Activated CD4-positive, alpha-beta T cell treated with anti-CD3 and anti-CD28 coated beads, Interleukin-2, amount 50 U/mL, for 24 hours (primary cell): ENCODE measurements at regions not wholly inside any gene's neighbourhood (a gene's known extent, or its start where the extent isn't known, plus 50 kb on each side); places are given as distances from the start of the nearest gene placed in this dataset.
"Not testable (repeated sequence)": the region's sequence is repeated elsewhere in the genome, so short reads cannot be mapped to it uniquely, and the experiment has no call there.

Experiments used
- DNase-seq, 2 donors: peaks; one replicate each; pipeline ENCODE4 v3.0.0-alpha.2; 2020; ENCODE audit warnings: low read depth in 1 of 2, low spot score in 1 of 2

DNA sequence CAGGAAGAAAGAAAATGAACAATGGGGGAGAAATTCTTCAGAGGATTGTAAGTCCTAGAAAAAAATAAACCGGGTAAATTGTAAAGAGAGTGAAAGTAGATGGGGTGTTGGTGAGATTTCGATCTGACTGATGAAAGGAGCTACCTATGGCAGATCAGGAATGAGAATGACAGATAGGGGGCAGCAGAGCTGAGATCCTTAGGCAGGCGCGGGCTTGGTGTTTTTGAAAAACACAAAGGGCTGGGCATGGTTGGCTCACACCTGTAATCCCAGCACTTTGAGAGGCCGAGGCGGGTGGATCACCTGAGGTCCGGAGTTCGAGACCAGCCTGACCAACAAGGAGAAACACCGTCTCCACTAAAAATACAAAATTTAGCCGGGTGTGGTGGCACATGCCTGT lies 1468.6 kb upstream of the SLC10A2 start:
- DNase-seq, result no peak

DNA sequence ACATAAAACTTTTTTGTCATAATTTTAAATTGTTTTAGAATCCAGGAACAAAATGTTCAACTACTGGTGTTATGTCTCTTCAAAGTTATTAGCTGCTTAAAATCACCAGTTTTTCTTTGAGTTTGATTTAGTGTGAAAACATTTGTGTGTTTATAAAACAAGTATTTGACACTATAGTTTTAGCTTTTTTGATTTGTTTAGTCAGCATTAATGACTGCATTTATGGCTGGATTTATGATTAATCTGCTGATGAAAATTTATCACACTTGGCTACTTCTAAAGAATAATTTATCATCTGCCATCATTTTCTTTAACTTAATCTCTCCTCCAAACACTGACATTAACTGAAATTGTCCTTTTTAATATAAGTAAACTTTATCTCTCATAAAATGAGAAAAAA lies 1465.9 kb upstream of the SLC10A2 start:
- no peak for DNase-seq

DNA sequence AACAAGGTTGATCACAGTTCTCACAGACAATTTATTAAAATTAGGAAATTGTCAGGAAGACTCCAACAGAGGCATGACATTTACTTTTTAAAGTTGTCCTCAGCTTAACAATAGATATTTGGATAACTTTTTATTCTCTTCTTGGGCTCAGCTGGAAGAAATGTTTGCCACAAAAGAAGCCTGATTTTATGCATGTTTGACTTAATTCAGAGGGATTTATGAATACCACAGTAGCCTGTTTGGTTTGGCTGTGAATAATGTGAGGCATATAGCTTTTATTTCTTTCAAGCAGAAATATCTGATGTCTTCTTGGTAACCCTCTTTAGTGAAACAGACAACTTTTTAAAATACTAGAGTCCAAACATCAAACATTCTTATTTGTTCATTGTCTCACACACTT lies 1464.5 kb upstream of the SLC10A2 start:
- no peak for DNase-seq

DNA sequence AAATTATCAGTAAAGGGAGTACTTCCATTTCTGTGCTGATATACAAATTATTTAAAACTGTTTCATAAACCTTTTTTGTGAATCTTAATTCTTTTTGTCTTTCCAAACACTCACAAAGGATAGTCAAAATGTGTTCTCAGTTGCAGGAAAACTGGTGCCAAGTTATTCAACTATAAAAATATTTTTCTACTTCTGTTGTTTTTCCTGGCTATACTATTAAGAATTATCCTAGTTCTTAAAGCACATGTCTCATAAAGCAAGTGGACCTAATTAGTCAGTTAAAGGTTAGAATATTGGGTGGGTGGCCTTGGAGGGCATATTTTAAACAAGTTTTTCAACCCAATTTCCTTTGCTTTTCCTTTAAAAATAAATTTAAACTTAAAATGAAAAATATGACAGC lies 1460.3 kb upstream of the SLC10A2 start:
- no peak for DNase-seq

DNA sequence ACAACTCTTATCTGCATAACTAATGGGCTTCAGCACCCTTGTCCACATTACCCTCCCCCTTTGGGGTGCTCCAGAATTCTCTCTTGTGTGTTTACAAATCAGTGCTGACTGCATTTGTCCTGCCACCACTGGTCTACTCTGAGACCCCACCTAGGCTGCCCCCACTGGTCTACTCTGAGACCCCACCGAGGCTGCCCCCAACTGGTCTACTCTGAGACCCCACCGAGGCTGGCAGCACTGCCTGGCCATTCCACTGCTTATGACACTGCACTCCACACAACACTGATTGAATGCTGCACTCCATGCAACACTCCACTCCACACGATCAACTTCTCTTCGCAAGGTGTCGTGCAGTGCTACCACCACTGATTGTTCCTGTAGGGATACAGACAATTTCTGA lies 1459.2 kb upstream of the SLC10A2 start:
- no peak for DNase-seq

DNA sequence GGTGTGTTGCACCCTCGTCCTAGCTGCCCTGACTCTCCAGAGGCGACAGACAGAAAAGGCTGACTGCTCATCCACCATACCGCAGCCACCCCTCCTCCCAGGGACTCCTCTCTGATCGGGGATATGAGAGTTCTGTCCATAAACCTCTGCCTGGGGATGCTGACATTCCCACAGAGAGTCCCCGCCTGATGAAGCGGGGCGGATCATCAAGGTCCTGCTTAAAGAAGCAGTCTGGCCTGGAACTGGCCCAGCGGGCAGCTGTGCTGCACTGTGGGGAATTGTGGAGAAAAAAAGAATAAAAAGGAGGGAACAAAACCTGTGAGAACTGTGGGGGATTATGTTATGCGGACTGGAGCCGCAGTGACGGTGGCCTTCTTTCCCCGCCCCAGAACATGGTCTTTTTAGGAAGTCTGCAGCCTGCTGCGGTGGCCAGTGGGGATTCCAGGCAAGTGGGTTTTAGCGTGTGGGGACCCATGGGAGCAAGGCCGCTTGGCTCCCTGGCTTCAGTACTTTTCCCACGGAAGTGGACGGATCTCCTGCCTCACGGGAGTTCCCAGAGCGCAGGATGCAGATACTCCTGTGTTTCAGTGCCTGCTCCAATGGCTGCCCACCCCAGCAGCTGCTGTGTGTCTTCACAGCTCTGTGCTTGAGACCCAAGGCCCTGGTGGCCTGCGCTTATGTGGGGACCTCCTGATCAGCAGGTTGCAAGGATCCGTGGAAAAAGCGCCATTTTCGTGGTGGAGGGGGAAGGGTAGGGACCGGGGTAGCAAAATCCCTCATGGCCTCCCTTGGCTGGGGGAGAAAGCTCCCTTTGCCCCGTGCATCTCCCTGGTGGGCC lies 1456.2 kb upstream of the SLC10A2 start:
- no peak for DNase-seq

DNA sequence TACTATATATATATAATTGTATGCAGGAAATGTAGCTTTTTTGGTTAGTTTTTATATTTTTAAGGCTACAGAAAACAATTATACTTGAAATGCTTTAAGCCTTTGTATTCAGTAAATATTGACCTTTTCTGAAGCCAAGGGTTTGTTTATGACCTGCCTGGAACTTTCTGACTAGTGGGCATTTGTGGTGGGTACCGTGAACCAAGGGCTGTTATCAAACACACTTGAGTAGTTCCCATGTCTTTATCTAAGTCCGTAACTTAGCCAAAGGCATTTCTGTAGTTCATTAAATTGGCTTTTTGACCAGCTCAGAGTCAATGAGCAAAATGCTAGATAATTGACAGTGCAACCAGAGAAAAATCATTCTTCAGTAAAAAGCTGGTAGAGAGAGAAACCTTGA lies 1444.2 kb upstream of the SLC10A2 start:
- DNase-seq, result no peak

DNA sequence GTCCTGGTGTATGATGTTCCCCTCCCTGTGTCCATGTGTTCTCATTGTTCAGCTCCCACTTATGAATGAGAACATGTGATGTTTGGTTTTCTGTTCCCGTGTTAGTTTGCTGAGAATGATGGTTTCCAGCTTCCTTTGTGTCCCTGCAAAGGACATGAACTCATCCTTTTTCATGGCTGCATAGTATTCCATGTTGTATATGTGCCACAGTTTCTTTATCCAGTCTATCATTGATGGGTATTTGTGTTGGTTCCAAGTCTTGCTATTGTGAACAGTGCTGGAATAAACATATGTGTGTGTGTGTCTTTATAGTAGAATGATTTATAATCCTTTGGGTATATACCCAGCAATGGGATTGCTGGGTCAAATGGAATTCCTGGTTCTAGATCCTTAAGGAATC lies 1427.3 kb upstream of the SLC10A2 start:
- DNase-seq, result not testable (repeated sequence)

DNA sequence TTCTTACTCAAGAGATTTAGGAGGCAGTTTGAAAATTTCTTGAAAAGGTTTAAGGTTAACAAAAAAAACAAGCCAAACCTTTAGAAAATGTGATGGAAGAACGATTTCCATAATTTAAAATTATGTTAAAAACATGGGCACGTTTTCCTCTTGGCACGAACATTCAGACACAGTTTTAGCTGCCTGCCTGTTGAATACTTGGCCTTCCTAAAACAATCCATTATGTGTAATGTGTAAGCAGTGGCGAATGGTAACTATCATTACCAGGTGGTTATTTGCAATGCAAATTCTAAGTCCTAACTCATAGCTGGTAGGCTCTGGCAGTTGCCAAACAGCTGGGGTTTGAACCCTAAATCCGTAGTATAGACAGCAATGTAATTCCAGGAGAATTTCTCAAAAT lies 1425.7 kb upstream of the SLC10A2 start:
- DNase-seq, result no peak

DNA sequence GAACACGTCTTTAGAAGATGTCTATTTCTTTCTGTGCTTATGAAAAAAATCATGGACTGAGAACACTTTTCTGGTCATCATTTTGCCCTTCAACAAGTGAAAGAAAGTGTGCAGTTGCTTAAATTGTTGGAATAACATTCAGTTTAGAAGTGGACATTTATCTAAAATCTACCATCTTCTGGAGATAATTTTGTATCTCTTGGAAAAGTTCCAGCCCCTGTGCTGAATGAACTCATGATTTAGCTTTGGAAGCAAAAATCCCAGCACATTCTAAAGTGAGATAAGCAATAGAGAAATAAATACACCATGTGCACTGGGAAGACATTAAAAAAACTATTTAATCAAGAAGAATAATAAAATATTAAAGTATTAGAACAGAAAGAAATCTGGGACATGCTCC lies 1420.8 kb upstream of the SLC10A2 start:
- no peak for DNase-seq

DNA sequence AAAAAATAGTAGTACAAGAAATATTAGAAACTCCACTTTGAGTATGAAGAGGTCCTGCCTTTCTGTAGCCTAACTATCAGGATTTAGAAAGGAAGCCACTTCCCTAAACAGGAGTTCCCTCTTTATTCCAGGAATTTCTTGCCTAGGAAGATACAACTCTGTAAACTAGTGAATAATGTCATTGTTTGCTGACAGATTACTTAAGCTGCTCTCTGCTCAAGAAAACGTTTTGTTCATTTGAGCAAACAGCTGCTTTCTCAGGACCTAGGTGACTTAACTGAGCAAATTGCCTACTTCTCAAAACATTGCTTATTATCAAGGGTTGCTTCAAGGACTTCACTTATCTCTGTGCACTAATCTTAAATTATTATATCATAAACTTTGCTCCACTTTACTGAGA lies 1419.4 kb upstream of the SLC10A2 start:
- DNase-seq, result no peak

DNA sequence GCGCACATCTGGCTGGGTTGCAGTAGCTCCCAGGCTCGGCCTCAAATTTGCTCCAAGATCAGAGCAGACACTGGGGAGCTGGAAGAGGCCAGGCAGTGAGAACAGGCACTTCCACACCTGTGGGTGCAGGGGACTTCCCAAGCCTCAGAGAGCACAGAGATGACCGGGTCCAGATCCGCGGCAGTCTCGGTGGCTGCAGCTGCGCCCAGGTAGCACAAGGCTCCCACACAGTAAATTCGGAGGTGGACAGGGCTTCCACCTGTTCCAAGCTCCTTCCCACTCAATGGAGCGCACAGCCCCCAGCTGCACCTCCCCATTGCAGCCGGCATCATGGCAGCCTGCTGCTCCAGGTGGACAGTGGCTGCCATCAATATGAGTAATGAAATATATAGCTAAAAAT lies 1417.4 kb upstream of the SLC10A2 start:
- DNase-seq, result no peak

DNA sequence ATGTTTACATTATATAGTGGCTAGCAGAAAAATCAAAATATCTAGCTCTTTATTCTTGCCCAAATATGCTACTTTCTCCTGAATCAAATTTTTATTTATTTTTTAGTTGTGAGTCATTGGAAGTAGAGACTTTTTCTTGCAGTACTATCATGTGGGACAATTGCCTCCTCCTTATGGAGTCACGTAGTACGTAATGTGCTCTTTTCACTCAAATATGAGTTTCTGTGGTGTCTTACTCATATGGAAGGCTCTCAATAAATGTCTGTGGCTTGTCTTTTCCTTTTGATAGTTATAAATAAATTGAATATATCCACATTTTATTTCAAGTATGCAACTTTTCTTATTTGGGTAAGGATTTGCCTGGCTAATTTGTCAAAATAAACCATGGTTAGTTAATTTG lies 1411.0 kb upstream of the SLC10A2 start:
- DNase-seq, result no peak

DNA sequence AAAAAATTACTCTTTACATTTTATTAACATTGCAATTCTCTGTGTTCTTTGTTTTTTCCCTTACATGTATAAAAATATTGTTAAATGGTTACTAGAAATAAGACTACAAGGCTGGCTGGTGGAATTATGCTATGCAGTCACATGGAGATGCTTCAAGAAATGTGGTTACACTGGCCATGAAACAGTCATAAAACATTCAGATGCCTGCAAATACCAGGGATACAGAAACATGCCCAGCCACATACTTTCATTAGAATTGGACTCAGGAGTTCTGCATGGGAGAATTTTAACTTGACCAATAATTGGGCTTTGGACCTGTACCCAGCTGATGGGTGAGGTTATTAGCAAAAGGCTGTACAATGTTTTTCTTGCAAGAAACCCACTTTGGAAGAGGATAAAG lies 1407.7 kb upstream of the SLC10A2 start:
- DNase-seq, result no peak

DNA sequence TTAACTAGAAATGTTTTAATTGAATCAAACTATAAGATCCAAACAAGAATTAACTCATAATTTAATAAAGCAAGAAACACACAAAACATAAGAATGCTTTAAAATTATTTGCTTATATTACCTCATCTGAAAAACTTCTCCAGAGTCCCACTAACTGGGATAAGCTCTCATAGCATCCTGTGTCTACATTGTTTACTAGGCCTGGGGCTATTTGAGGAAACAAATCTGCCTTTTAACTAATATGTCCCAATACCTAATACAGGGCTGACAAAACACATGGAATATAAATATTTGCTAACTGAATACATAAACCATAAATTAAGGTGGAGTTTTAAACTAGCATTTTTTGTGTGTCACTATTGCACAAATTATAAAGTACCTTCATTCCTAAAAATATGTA lies 1399.8 kb upstream of the SLC10A2 start:
- DNase-seq, result no peak

DNA sequence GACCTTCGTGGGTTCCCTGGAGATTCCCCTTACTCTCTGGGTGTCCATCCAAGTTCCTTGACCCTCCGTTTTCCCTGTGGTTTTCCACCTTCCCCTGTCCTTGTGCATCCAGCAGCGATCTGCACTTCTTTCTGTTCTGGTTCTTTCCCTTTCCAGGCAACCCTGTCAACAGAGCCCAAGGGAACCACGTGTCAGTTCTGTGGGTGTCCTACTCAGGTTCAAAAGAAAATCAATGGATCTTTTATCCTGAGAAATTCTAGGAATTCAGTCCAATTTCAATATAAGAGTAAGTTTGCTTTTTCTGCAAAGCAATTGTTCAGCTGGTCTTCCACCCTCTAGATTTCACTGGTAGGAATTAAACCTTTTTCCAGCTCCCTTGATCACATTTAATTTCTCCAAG lies 1394.8 kb upstream of the SLC10A2 start:
- DNase-seq, result no peak

DNA sequence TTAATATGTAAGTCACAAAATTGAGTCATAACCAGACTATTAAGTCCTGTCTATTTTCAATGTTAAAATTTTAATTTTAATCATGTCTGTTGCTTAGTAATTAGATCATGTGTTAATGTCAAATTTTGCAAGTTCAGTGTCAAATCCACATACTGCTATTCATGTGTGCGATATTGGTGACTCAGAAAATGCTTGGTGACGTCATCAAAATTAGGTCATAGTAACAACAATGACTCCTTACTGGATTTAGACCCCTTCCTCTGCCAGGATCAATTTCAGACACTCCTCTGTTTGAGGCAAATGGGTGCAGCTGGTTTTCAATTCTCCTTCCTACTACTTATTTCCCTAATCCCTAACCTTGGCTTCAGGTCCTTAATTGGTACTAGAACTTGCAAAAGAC lies 1394.3 kb upstream of the SLC10A2 start:
- no peak for DNase-seq

DNA sequence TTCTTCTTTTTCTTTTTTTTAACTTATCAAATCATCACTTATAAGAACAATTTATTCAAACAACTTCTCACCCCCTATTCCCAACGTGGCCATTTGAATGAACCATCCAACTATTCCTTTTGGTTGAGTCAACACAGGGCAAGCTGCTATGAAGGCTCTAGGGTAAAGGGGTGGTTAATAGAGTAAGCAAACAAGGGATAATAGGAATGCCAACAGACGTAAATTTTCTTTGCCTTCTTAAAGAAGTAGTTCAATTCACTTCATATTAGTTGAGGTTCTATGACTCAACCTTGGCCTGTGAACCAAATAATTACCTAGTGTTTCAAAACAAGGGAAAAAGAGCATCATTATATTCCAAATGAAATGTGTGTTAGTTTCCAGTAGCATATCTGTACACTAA lies 1383.8 kb upstream of the SLC10A2 start:
- no peak for DNase-seq

DNA sequence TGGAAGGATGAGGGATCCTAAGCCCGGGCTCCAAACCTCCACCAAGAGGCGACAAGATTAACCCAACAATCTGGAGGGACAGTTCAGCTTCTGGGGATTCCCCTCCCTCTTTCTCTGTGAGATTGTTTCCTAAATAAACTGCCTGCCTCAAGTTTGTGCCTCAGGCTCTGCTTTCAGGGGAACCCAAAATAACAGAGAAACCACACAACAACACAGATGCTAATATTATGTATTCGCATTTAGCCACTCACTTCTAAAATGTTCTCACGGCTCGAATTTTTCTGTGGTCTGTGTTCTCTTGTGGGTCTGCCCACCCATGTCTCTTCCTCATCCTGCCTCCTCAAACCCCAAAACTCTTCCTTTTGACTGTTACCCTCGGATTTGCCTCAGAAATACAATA lies 1381.1 kb upstream of the SLC10A2 start:
- no peak for DNase-seq

DNA sequence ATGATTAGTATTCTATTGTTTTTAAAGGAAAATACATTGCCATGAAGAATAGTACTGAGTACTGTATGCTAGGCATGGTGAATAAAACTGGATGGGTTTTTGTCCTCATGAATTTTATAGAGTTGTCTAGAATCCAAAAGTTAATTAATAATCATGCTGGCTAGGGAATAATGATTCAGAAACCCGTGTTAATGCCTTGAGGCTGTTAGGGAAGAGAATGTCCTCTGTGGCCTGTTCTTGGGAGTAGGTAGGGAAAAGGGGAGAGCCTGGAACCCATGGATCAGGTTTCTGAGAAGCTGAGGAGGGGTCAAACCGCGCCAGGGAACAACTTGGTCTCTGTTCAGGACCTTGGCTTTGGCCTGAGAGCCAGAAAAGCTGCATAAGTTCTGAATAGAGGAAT lies 1376.3 kb upstream of the SLC10A2 start:
- no peak for DNase-seq

DNA sequence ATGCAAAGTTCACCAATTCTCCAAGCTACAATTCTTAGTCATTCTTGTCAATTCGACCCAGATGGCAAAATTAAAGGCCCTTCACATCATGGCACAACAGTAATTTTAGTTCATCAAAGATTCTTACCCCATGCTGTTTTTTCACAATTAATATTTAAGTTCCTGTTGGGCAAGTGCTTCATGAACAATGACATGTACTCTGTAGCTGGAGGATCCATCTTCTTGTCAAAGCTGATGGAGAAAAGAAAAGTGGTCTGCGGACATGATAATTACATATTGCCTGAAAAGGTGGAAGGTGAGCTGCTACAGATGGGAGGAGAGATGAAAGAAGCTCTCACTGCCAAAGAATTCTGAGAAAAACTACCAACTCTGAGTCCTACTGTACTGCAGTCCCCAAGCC lies 1370.3 kb upstream of the SLC10A2 start:
- no peak for DNase-seq

DNA sequence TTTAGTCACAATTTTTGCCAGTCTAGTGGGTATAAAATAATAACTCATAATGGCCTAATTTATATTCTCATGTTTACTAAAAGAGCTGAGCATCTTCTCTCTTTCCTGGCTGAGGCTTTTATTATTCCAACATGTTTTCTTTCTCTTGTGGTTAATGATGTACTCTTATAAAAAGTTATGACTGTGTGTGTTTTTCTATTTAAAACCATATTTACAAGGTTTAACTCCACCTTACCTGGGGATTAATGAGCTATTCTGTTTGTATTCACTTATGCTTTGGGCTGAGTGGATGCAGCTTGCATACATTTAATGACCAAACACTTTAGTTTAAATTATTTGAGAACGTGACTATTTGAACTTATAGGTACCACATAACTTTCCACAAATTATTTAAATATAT lies 1365.7 kb upstream of the SLC10A2 start:
- no peak for DNase-seq

DNA sequence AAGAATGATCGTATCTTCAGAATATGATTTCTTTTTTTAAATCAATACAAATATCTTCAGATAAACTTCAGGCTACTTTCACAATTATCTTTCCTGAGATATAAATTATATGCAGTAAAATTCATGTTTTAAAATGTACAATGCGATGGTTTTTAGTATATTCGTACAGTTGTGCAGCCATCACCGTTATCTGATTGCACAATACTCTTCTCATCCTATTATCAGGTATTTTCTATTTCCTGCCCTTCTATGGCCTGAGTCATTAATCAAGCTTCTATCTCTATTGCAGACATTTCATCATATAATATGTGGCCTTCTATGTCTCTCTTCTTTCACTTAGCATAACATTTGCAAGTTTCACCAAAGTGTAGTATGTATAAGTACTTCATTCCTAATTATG lies 1360.2 kb upstream of the SLC10A2 start:
- DNase-seq, result no peak

DNA sequence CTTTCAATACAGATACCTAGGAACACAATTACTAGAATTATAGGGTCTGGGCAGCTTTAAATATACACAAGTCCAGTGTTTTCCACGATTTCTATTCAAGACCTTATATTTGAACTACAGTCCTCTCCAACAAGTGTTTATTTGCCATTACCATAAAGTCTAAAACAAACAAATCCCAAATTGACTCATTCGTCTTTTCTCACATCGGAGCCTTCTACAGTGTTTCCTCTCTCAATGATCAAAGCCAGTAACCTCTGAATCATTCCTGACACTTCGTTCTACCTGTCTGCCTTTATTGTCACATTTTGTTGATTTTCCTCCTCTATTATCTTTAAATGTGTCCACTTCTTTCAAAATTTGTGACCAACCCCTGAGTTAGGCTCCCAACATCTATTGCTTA lies 1356.5 kb upstream of the SLC10A2 start:
- no peak for DNase-seq
